ENCODE measurements at regions not wholly inside any gene's neighbourhood (a gene's known extent, or its start where the extent isn't known, plus 50 kb on each side); places are given as distances from the start of the nearest gene placed in this dataset.

- Histone ChIP-seq H3K9me1 (ENCODE audit: control insufficient read depth, extremely low read depth, insufficient read depth, low read length) (no peaks in the 10 kb centered on the region), H3K79me2 (ENCODE audit: control insufficient read depth, insufficient read depth, low read length) (no peaks in the 10 kb centered on the region), H3K36me3 (ENCODE audit: control insufficient read depth in 2 of 2, extremely low read depth in 1 of 2, insufficient read depth in 2 of 2, low read length in 2 of 2) (no peaks in the 10 kb centered on the region), H2AFZ (ENCODE audit: control insufficient read depth, low read length) (no peak overlapping the region), H3K9me3 (ENCODE audit: control insufficient read depth, low read depth, low read length) (no peaks in the 10 kb centered on the region), H3K4me1 (ENCODE audit: control insufficient read depth, extremely low read depth, insufficient read depth, low read length) (peaks cover 5% of the 10 kb centered on the region), H3K9ac (ENCODE audit: control insufficient read depth, extremely low read depth, insufficient read depth, low read length) (no peak overlapping the region), H4K20me1 (ENCODE audit: control insufficient read depth, extremely low read depth, insufficient read depth, low read length) (no peaks in the 10 kb centered on the region), H3K27ac (ENCODE audit: control insufficient read depth, insufficient read depth, low read length) (no peak overlapping the region), H3K4me2 (ENCODE audit: control insufficient read depth, extremely low read depth, insufficient read depth, low read depth, low read length) (no peak overlapping the region), H3K27me3 (ENCODE audit: control insufficient read depth, extremely low read depth, insufficient read depth, low read length) (no peaks in the 10 kb centered on the region), H3K4me3 (ENCODE audit: control insufficient read depth in 2 of 3, extremely low read depth in 1 of 3, insufficient read depth in 2 of 3, low read depth in 1 of 3, low read length in 3 of 3) (no peak overlapping the region)
- DNase-seq (ENCODE audit: low read depth, low spot score) (no peak), FAIRE-seq (no peak)
- dilution Hi-C loops (cut with MboI; ENCODE audit: extremely low pct_ligation_motif_present, low sequenced_read_pairs), result no loop called here
- TF ChIP-seq EZH2 (IDR thresholded peaks at IDR 0.05; ENCODE audit: low read length), result no peak
- no peak for TF ChIP-seq CTCF (optimal IDR thresholded peaks at IDR 0.05 in 1 of 3, IDR thresholded peaks at IDR 0.05 in 1 of 3, conservative IDR thresholded peaks at IDR 0.05 in 1 of 3; ENCODE audit: extremely low read depth in 1 of 3, insufficient read depth in 2 of 3, low read length in 3 of 3)
Measured at GRCh38 chr6:21909321-21909720, 315.8 kb downstream of the SOX4 start.

GRCh38 chr6:21911208-21911607 lies 317.7 kb downstream of the SOX4 start:
- no peaks in the 10 kb centered on the region for H3K27me3 ChIP-seq (ENCODE audit: control insufficient read depth, extremely low read depth, insufficient read depth, low read length)
- H3K27ac ChIP-seq (ENCODE audit: control insufficient read depth, insufficient read depth, low read length), result no peak overlapping the region
- H3K4me2 ChIP-seq (ENCODE audit: control insufficient read depth, extremely low read depth, insufficient read depth, low read depth, low read length), result no peak overlapping the region
- no peak overlapping the region for H3K9ac ChIP-seq (ENCODE audit: control insufficient read depth, extremely low read depth, insufficient read depth, low read length)
- H3K4me3 ChIP-seq (ENCODE audit: control insufficient read depth in 2 of 3, extremely low read depth in 1 of 3, insufficient read depth in 2 of 3, low read depth in 1 of 3, low read length in 3 of 3), result no peak overlapping the region
- dilution Hi-C loops (cut with MboI; ENCODE audit: extremely low pct_ligation_motif_present, low sequenced_read_pairs), result no loop called here
- no peaks in the 10 kb centered on the region for H4K20me1 ChIP-seq (ENCODE audit: control insufficient read depth, extremely low read depth, insufficient read depth, low read length)
- TF ChIP-seq CTCF (optimal IDR thresholded peaks at IDR 0.05 in 1 of 3, IDR thresholded peaks at IDR 0.05 in 1 of 3, conservative IDR thresholded peaks at IDR 0.05 in 1 of 3; ENCODE audit: extremely low read depth in 1 of 3, insufficient read depth in 2 of 3, low read length in 3 of 3) (no peak), EZH2 (IDR thresholded peaks at IDR 0.05; ENCODE audit: low read length) (no peak)
- H3K9me1 ChIP-seq (ENCODE audit: control insufficient read depth, extremely low read depth, insufficient read depth, low read length), result no peaks in the 10 kb centered on the region
- H2AFZ ChIP-seq (ENCODE audit: control insufficient read depth, low read length), result no peak overlapping the region
- no peaks in the 10 kb centered on the region for H3K36me3 ChIP-seq (ENCODE audit: control insufficient read depth in 2 of 2, extremely low read depth in 1 of 2, insufficient read depth in 2 of 2, low read length in 2 of 2)
- no peak for DNase-seq (ENCODE audit: low read depth, low spot score)
- peaks cover 18% of the 10 kb centered on the region for H3K4me1 ChIP-seq (ENCODE audit: control insufficient read depth, extremely low read depth, insufficient read depth, low read length)
- H3K9me3 ChIP-seq (ENCODE audit: control insufficient read depth, low read depth, low read length), result no peaks in the 10 kb centered on the region
- H3K79me2 ChIP-seq (ENCODE audit: control insufficient read depth, insufficient read depth, low read length), result no peaks in the 10 kb centered on the region
- no peak for FAIRE-seq

Data from keratinocyte (primary cell).